ENCODE measurements at regions not wholly inside any gene's neighbourhood (a gene's known extent, or its start where the extent isn't known, plus 50 kb on each side); places are given as distances from the start of the nearest gene placed in this dataset.

DNA sequence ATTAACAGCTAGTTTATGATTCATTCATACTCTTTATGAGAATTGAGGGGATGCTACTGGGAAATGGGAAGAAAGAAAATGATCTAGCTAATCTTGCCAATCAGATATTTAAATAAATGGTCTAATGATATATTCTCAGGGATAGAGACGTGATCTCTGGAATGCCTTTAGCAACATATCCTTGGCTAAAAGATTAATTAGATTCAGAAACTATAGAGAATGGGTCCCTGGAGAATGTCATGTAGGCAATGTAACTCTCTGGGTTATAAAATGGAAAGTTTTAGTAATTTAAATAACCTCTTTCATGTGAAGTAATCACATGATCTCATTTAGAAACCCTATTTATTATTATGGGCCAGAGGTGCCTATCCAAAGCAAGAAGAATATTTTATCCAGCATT lies 771.0 kb upstream of the CDH2 start:
- TF ChIP-seq, protein P1, sequence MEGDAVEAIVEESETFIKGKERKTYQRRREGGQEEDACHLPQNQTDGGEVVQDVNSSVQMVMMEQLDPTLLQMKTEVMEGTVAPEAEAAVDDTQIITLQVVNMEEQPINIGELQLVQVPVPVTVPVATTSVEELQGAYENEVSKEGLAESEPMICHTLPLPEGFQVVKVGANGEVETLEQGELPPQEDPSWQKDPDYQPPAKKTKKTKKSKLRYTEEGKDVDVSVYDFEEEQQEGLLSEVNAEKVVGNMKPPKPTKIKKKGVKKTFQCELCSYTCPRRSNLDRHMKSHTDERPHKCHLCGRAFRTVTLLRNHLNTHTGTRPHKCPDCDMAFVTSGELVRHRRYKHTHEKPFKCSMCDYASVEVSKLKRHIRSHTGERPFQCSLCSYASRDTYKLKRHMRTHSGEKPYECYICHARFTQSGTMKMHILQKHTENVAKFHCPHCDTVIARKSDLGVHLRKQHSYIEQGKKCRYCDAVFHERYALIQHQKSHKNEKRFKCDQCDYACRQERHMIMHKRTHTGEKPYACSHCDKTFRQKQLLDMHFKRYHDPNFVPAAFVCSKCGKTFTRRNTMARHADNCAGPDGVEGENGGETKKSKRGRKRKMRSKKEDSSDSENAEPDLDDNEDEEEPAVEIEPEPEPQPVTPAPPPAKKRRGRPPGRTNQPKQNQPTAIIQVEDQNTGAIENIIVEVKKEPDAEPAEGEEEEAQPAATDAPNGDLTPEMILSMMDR (IDR thresholded peaks at IDR 0.05; ENCODE audit: control insufficient read depth, insufficient read depth, low read depth, low read length, missing control alignments) = no peak
- DNase-seq (ENCODE audit: low read depth) = no peak

DNA sequence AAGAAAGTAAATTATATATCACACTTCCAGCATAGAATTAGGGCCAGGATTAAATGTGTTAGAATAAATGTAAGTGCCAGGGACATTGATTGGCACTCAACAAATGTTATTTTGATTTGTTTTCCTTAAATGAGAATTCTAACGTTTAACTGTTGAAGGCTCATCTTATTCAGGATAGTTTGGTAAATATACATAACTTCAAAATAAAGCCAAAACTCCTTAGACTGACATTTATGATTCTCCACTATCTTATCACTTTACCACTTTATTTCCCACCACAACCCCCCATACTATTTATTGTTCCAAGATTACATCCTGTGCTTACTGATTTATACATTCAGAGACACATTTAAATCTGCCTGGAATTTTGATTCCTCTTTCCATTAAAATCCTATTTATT lies 769.5 kb upstream of the CDH2 start:
- no peak overlapping the region for H3K4me3 ChIP-seq (ENCODE audit: control insufficient read depth, low read depth, low read length)
- no peak for DNase-seq (ENCODE audit: low read depth)
- TF ChIP-seq, protein P1 (IDR thresholded peaks at IDR 0.05; ENCODE audit: control insufficient read depth, insufficient read depth, low read depth, low read length, missing control alignments) = no peak

More for the DNA sequence above, 771.0 kb upstream of the CDH2 start:
- H3K4me3 ChIP-seq (ENCODE audit: control insufficient read depth, low read depth, low read length) = no peak overlapping the region

DNA sequence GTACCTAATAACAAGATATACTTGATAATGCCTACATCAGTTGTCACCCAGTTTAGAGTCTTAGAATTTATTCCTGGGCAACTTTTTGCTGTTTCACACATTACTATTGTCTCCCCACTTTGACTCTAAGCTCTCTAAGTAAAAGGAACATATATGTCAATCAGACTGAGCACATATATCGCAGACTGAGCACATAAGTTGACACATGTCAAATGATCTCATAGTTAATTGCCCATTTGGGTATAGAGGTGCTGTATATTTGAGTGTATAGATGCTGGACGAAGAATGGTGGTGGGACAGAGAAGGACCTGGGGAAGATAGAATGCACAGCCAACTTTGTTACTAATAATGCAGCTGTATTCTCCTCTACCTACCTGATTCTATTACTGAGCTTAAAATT lies 746.0 kb upstream of the CDH2 start:
- DNase-seq (ENCODE audit: low read depth) = no peak
- H3K4me3 ChIP-seq (ENCODE audit: control insufficient read depth, low read depth, low read length) = no peak overlapping the region
- TF ChIP-seq, protein P1 (IDR thresholded peaks at IDR 0.05; ENCODE audit: control insufficient read depth, insufficient read depth, low read depth, low read length, missing control alignments) = no peak

DNA sequence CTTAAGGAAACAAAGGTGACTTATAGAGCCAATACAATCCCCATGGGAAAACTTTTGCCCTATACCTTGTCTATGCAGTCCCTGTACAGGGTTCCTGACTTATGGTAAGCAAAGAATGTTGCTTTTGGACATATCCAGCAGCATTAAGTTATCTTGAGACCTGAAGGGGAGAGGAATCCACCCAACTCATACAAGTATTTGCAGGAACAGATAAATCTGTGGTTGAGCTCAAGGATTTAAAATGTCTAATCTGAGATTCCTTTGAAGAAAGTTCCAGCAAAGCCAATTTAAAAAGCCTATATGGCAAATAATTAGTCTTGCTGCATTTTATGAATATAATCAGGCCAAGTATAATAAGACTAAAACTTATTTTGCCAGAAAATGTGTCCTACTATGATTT lies 739.5 kb upstream of the CDH2 start:
- TF ChIP-seq, protein P1 (IDR thresholded peaks at IDR 0.05; ENCODE audit: control insufficient read depth, insufficient read depth, low read depth, low read length, missing control alignments) = no peak
- no peak for DNase-seq (ENCODE audit: low read depth)
- H3K4me3 ChIP-seq (ENCODE audit: control insufficient read depth, low read depth, low read length) = no peak overlapping the region

DNA sequence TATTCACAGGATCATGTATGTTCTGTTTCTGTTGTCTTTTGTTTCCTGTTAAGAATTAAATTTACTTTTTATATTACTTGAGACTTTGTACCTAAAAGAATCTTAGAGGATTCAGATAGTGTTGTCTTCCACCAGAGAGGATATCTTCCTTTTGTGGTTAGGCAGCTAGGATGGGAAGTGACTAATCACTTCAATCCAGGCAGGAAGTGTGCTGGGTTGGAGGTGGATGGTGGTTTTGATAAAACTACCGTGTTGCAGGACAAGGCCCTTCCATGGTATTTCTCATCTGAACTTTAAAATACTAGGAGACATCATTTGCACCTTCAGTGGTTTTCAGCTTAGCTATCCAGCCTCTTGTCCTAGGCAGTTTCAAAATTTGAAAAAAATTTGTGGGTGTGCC lies 728.6 kb upstream of the CDH2 start:
- no peak for DNase-seq (ENCODE audit: low read depth)
- TF ChIP-seq, protein P1 (IDR thresholded peaks at IDR 0.05; ENCODE audit: control insufficient read depth, insufficient read depth, low read depth, low read length, missing control alignments) = no peak
- no peak overlapping the region for H3K4me3 ChIP-seq (ENCODE audit: control insufficient read depth, low read depth, low read length)

DNA sequence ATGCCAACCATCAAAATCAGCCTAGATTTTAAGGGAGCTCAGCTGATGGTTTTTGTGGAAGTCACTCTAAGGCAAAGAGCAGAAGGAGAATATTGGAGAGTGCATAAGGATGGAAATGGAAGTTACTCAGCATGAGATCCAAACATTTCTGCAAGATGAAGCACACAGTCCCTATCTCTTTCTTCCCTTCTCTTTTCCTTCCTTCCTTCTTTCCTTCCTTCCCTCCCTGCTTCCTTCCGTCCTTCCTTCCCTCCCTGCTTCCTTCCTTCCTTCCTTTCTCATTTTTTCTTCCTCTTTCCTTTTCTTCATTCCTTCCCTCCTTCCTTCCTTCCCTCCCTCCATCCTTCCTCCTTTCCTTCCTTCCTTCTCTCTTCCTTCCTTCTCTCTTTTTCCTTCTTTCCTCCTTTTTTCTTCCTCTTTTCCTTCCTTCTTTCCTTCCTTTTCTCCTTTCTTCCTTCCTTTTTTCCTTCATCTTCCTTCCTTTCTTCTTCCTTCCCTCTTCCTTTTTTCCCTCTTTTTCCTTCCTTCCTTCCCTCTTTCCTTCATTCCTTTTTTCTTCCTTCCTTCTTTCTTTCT lies 727.9 kb upstream of the CDH2 start:
- H3K4me3 ChIP-seq (ENCODE audit: control insufficient read depth, low read depth, low read length) = no peak overlapping the region
- TF ChIP-seq, protein P1 (IDR thresholded peaks at IDR 0.05; ENCODE audit: control insufficient read depth, insufficient read depth, low read depth, low read length, missing control alignments) = no peak

DNA sequence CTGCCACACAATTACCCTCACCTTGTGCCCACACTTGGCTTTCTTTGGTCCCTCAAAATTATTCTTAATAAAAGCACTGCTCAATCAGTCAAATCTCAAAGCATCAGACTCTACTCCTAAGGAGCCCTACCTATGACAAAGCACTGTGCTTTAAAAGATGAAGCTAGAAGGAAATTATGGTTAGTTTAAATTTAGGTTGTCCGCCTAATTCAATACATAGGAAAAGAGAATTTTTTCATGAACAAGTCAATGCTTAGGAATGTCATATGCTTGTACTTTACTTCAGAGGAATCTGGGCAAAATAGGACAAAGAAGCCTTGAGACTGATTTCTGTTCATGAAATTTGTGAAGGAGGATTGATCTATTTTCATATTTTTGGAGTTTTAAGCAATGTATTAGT lies 726.4 kb upstream of the CDH2 start:
- TF ChIP-seq, protein P1 (IDR thresholded peaks at IDR 0.05; ENCODE audit: control insufficient read depth, insufficient read depth, low read depth, low read length, missing control alignments) = no peak
- H3K4me3 ChIP-seq (ENCODE audit: control insufficient read depth, low read depth, low read length) = no peak overlapping the region
- no peak for DNase-seq (ENCODE audit: low read depth)

More for the DNA sequence above, 727.9 kb upstream of the CDH2 start:
- DNase-seq (ENCODE audit: low read depth) = no peak
